Activated T-helper 17 cell treated with anti-CD3 and anti-CD28 coated beads, Interleukin-2, amount 50 U/mL, for 72 hours (primary cell): ENCODE measurements at regions not wholly inside any gene's neighbourhood (a gene's known extent, or its start where the extent isn't known, plus 50 kb on each side); places are given as distances from the start of the nearest gene placed in this dataset.
"Not testable (repeated sequence)": the region's sequence is repeated elsewhere in the genome, so short reads cannot be mapped to it uniquely, and the experiment has no call there.

Source experiments
- ATAC-seq: fragments of 150-1000 bp; cut with Tn5 transposase; replicated peaks from 2 replicates; pipeline ENCODE4 v1.10.0; 2021; ENCODE audit warnings: mild to moderate bottlenecking, moderate library complexity
- H3K27ac Mint-ChIP-seq: one replicate; pipeline ENCODE4 v1.8.0; 2022; ENCODE audit warnings: mixed read lengths
- H3K27me3 Mint-ChIP-seq: one replicate; pipeline ENCODE4 v1.8.0; 2022; ENCODE audit warnings: mixed read lengths
- H3K36me3 Mint-ChIP-seq: one replicate; pipeline ENCODE4 v1.8.0; 2022; ENCODE audit warnings: low read depth, mild to moderate bottlenecking, mixed read lengths
- H3K4me1 Mint-ChIP-seq: one replicate; pipeline ENCODE4 v1.8.0; 2022; ENCODE audit warnings: mixed read lengths
- H3K4me3 Mint-ChIP-seq: one replicate; pipeline ENCODE4 v1.8.0; 2022; ENCODE audit warnings: mild to moderate bottlenecking, mixed read lengths
- H3K9me3 Mint-ChIP-seq: one replicate; pipeline ENCODE4 v1.8.0; 2022; ENCODE audit warnings: mixed read lengths

DNA sequence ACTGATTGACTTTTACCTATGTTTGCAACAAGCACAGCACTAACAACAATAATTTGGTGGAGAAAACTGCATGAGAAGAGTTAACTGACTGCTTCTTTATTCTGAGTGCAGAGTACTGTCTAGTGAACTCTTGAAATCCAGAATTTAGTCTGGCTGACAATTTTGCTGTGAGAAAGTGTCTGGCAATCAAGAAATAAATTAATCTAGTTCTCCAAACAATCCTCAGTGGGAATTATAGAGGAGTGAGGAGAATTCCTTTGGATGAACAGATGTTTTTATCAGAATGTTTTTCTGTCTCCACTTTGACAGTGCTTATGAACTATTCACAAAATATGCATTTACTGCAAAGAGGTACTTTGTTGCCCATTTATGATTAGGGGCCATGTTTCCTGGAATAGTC, 694.9 kb upstream of the LRRN3 start:
- Mint-ChIP-seq H3K4me3 (no peak overlapping the region), H3K27me3 (peaks cover 8% of the 10 kb centered on the region), H3K9me3 (no peaks in the 10 kb centered on the region), H3K4me1 (no peaks in the 10 kb centered on the region), H3K27ac (no peak overlapping the region), H3K36me3 (no peaks in the 10 kb centered on the region)
- no peak for ATAC-seq

DNA sequence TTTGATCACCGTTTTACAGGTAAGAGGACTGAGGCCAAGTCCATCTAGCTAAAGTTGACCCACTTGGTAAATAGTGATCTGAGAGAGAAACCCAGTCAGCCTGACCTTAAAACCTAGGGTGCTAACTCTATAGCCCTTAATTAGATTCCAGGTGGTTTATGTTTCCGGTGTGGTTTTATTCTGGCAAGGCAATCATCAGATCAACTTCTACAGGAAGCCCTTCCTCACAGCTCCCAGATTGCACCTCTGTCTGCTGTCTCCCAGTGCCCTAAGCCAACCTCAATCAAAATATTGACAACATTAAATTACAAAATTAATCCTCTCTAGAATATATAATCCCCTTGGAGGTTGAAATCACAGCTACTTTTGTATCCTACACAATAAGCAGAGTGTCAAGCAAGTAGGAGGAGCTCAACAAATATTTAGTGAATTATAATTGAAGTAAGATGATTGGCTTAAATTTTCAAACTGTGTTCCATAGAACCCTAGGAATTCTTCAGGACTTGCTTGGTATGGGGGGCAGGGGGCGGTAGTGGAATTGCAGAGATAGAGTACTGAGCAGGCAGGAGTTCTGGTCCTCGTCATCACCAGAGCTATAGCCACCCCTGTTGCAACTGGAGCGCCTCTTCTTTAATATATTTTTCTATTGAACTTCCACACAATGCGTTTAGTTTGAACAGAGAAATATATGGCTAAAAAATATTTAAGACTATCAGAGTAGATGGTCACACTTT, 692.8 kb upstream of the LRRN3 start:
- Mint-ChIP-seq H3K4me1 (no peaks in the 10 kb centered on the region), H3K36me3 (no peaks in the 10 kb centered on the region), H3K27ac (no peak overlapping the region), H3K4me3 (no peak overlapping the region), H3K27me3 (no peaks in the 10 kb centered on the region), H3K9me3 (no peaks in the 10 kb centered on the region)
- no peak for ATAC-seq

DNA sequence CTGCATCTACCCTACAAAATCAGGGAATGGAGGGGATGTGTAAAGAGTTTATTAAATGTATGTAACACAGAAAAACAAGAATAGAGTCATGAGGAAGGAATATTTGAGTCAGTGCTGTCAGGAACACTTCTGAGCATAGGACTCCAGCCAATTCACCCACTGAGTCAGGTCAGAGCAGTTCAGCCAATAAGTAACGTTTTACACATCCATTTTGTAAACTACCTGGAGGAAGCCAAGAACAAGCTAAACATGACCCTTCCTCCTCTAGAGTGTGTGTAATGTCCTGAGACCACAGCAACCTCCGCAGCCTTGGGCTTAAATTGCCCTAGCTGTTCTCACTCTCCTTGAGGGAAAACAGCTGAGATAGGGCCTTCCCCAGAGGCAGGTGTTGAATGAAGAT, 691.5 kb upstream of the LRRN3 start:
- H3K9me3 Mint-ChIP-seq: no peaks in the 10 kb centered on the region
- no peaks in the 10 kb centered on the region for H3K27me3 Mint-ChIP-seq
- H3K4me1 Mint-ChIP-seq: no peaks in the 10 kb centered on the region
- no peak for ATAC-seq
- no peak overlapping the region for H3K4me3 Mint-ChIP-seq
- no peak overlapping the region for H3K27ac Mint-ChIP-seq
- no peaks in the 10 kb centered on the region for H3K36me3 Mint-ChIP-seq

DNA sequence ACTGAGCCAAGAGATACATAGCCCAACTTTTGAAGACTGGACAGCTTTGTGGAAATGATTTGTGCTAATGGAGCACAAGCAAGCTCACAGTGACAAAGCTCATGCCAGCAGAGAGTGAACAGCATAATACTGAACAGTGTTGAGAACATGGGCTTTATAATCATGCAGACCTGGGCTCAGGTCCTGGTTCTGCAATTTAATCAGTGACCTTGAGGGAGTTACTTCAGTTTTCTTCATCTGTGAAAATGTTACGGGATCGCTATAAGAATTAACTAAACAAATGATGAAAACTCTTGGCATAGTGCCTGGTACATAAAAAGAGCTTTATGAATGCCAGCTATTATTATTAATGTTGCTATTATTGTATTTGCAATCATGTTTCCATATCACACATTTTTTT, 690.5 kb upstream of the LRRN3 start:
- ATAC-seq: no peak
- no peaks in the 10 kb centered on the region for H3K27me3 Mint-ChIP-seq
- no peak overlapping the region for H3K27ac Mint-ChIP-seq
- no peak overlapping the region for H3K4me3 Mint-ChIP-seq
- no peaks in the 10 kb centered on the region for H3K4me1 Mint-ChIP-seq
- no peaks in the 10 kb centered on the region for H3K36me3 Mint-ChIP-seq
- no peaks in the 10 kb centered on the region for H3K9me3 Mint-ChIP-seq

DNA sequence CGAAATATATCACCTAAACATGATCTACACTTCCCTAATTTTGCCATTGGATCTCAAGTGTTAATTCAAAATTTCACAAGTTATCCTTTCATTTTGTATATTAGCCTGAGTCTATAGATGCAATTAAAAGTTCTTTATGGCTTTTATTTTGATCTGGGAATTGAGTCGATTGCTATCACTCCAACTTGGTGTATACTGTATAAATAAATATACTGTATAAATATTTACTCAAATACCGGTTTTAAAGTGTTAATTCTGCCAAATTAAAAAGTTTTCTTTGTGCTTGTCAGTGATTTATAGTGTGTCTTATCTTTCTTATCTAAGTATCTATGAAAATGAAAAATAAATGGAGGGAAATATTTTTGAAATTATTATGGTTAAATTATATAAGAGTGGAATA, 683.7 kb upstream of the LRRN3 start:
- H3K36me3 Mint-ChIP-seq: no peaks in the 10 kb centered on the region
- H3K9me3 Mint-ChIP-seq: no peaks in the 10 kb centered on the region
- no peaks in the 10 kb centered on the region for H3K27me3 Mint-ChIP-seq

DNA sequence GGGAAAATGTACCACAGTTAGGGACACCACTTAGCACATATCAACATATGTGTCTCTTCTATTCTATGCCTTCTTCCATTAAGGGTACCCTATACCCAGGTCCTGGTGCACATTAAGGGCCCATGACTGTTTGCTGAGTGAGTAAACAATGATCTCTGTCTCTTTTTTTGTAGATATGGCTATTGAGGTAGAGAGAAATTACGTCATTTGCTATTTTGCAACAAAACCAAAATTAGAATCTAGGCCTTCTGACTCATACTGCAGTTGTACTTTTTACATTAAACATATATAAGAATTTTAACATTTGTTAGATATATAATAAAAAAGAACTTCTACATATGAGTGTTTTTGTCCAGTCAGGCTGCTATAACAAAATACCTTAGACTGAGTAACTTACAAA, 683.2 kb upstream of the LRRN3 start:
- no peak for ATAC-seq
- H3K36me3 Mint-ChIP-seq: no peaks in the 10 kb centered on the region
- H3K4me3 Mint-ChIP-seq: no peak overlapping the region

More for the DNA sequence above, 683.7 kb upstream of the LRRN3 start:
- no peak for ATAC-seq
- Mint-ChIP-seq H3K27ac (no peak overlapping the region), H3K4me1 (no peaks in the 10 kb centered on the region), H3K4me3 (no peak overlapping the region)

DNA sequence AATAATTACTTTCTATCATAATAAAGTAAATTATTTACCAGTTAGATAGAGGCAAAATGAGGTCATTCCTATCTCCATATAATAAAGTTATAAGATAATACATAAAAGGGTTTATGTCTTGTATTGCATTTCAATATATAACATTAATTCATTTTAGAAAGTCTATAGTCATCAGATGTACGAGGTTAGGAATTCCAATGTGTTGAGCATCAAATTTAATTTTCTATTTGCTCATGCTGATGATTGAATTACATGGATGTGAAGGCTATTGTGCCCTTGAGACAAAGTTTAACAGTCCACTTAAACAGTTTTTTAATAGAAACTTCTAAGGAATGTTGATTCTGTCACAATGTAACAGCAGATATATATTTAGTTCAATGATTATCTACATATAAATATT, 678.3 kb upstream of the LRRN3 start:
- no peak for ATAC-seq

More for the DNA sequence above, 683.2 kb upstream of the LRRN3 start:
- Mint-ChIP-seq H3K27me3 (no peaks in the 10 kb centered on the region), H3K4me1 (no peaks in the 10 kb centered on the region), H3K27ac (no peak overlapping the region), H3K9me3 (no peaks in the 10 kb centered on the region)

DNA sequence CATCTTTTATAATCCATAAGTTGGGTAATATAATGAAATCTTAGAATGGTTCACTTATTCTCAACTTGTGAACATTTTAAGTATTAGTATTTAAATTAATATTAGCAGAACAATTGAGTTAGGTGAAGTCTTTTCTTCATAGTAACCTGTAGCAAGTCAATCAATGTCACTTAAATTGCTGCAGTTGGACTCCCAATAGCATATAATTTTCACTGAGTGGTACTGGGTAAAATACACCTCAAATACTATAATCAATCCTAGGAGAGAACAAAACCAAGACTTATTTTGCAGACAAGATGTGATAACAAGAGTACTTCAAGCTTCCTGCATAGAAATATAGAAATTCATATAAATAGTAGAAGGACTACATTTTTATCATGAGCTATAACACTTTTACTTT, 677.9 kb upstream of the LRRN3 start:
- no peak for ATAC-seq
- H3K4me3 Mint-ChIP-seq: no peak overlapping the region
- H3K27ac Mint-ChIP-seq: no peak overlapping the region
- H3K4me1 Mint-ChIP-seq: no peaks in the 10 kb centered on the region
- H3K27me3 Mint-ChIP-seq: peaks cover 4% of the 10 kb centered on the region
- H3K36me3 Mint-ChIP-seq: no peaks in the 10 kb centered on the region
- no peaks in the 10 kb centered on the region for H3K9me3 Mint-ChIP-seq

More for the DNA sequence above, 678.3 kb upstream of the LRRN3 start:
- Mint-ChIP-seq H3K9me3 (no peaks in the 10 kb centered on the region), H3K4me1 (no peaks in the 10 kb centered on the region), H3K27ac (no peak overlapping the region), H3K27me3 (peaks cover 4% of the 10 kb centered on the region), H3K36me3 (no peaks in the 10 kb centered on the region), H3K4me3 (no peak overlapping the region)

DNA sequence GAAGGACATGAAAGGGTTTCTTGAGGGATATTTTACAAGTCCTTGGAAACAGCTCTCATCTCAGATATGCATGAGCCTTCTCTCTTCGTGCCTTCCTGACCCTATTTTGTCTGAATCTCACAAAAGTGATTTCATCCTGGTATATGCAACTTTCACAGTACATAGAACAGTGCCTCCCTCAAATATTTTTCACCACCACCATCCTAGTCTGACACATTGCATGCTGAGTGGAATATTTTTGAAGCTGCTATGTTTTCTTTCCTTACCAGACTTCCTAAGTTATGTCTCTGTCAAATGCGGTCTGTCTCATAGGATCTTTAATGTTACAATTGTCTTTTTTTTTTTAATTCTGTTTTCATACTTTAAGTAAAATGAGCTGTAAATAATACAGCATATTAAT, 673.3 kb upstream of the LRRN3 start:
- Mint-ChIP-seq H3K4me1 (no peaks in the 10 kb centered on the region), H3K9me3 (no peaks in the 10 kb centered on the region), H3K36me3 (no peaks in the 10 kb centered on the region), H3K27ac (no peak overlapping the region), H3K4me3 (no peak overlapping the region), H3K27me3 (peaks cover 4% of the 10 kb centered on the region)
- ATAC-seq: no peak

DNA sequence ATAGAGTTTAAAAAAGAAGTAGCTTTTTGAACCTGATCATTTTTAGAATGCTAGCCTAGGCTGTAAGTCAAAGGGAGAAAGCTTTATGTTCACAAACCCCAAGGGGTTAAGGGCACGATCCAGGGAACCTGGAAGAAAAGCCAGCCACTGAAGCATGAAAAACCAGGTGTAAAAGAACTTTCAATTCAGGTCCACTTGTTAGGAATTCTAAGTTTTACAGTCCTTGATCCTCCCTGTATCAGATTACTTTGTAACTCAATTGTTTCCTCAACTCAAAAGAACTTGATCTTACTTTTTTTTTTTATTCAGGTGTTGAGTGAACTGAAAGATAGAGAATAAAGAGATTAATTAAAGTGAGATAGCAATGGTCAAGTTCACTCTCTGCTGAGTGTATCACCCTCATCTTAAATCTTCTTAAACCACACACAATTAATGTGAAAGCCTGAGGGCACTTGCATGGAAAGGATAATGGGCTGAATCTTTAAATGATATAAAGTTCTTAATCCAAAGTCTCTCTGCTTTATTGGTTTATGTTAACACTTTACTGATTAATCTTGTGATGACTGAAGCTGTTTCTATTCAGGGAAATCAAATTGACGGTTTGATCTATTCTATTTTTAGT, 672.2 kb upstream of the LRRN3 start:
- Mint-ChIP-seq H3K36me3 (no peaks in the 10 kb centered on the region), H3K27me3 (peaks cover 4% of the 10 kb centered on the region), H3K9me3 (no peaks in the 10 kb centered on the region), H3K4me1 (no peaks in the 10 kb centered on the region), H3K4me3 (no peak overlapping the region), H3K27ac (no peak overlapping the region)
- ATAC-seq: no peak

DNA sequence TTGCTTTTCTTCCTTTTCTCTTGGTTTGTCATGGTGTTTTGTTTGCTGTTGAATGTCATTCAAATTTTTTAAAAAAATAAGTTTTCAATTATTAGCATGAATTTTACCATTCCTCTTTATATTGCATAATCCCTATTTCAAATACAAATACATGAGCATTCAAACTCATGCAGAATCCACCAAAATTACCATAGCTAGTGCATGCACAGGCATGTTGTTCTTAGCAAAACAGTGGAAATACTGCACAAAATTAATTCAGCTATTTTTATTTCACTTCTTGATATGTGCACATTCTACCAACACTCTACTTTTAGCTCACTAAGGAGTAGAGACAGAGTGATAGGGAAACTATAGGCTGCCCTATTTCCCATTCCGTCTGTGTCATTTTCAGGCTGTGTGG, 670.1 kb upstream of the LRRN3 start:
- H3K4me1 Mint-ChIP-seq: no peaks in the 10 kb centered on the region
- no peak for ATAC-seq
- H3K27me3 Mint-ChIP-seq: peaks cover 11% of the 10 kb centered on the region
- H3K9me3 Mint-ChIP-seq: no peaks in the 10 kb centered on the region
- no peak overlapping the region for H3K27ac Mint-ChIP-seq
- H3K4me3 Mint-ChIP-seq: no peak overlapping the region
- H3K36me3 Mint-ChIP-seq: no peaks in the 10 kb centered on the region

DNA sequence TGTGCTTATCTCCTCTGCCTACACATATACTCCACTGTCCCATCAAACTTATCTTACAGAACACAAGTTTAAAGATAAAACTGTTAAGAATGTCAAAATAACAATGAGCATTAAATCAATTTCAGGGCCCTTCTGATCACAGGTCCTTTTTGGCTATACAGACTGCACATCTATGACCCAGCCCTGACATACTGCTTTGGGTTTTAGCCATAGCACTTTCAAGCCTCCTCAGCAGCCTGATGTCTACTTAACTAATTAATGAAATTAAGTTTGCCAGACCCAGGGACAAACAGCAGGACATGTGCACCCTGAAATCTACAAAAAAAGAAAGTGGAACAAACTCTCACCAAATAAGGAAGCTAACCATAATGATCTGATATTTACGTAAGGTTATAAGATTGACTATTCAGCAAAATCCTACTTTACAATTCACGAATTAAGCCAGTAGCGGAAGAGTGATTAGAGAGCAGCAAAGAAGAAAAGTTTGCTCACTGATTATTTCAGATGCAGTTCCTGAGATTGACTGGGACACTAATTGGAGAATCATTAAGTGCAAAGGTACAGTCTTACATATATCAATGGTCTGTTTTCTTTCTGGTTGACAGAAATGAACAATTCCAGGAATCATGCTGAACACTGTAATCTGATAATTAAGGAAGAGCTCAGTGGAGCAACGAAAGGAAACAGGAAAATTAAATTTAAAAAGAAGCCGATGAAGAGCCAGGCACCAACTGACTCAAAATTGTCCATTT, 669.3 kb upstream of the LRRN3 start:
- H3K27me3 Mint-ChIP-seq: peaks cover 8% of the 10 kb centered on the region
- H3K36me3 Mint-ChIP-seq: no peaks in the 10 kb centered on the region
- ATAC-seq: no peak
- H3K27ac Mint-ChIP-seq: no peak overlapping the region
- H3K4me3 Mint-ChIP-seq: no peak overlapping the region
- H3K4me1 Mint-ChIP-seq: no peaks in the 10 kb centered on the region
- H3K9me3 Mint-ChIP-seq: no peaks in the 10 kb centered on the region

DNA sequence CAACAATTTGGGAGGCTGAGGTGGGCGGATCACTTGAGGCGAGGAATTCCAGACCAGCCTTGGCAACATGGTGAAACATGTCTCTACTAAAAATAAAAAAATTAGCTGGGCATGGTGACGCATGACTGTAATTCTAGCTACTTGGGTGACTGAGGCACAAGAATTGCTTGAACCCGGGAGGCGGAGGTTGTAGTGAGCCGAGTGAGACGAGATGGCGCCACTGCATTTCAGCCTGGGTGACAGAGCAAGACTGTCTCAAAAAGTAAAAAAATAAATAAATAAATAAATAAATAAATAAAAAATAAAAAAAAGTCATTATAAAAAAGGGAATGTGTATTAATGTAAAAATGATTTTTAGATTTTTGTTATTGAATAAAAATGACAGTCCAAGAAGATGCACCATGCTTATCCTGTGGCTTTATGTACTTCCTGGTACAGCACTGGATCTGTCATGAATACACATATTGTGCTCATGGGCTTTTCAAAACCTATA, 658.8 kb upstream of the LRRN3 start:
- H3K27me3 Mint-ChIP-seq: no peaks in the 10 kb centered on the region
- H3K4me3 Mint-ChIP-seq: no peak overlapping the region
- no peak for ATAC-seq
- no peaks in the 10 kb centered on the region for H3K4me1 Mint-ChIP-seq
- no peaks in the 10 kb centered on the region for H3K9me3 Mint-ChIP-seq
- no peaks in the 10 kb centered on the region for H3K36me3 Mint-ChIP-seq
- no peak overlapping the region for H3K27ac Mint-ChIP-seq

DNA sequence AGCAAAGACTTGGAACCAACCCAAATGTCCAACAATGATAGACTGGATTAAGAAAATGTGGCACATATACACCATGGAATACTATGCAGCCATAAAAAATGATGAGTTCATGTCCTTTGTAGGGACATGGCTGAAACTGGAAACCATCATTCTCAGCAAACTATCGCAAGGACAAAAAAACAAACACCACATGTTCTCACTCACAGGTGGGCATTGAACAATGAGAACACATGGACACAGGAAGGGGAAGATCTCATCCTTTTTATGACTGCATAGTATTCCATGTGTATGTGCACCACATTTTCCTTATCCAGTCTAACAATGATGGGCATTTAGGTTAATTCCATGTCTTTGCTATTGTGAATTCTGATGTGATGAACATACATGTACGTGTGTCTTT, 652.0 kb upstream of the LRRN3 start:
- H3K4me1 Mint-ChIP-seq, H3K27me3 Mint-ChIP-seq, H3K4me3 Mint-ChIP-seq, ATAC-seq, H3K27ac Mint-ChIP-seq, H3K36me3 Mint-ChIP-seq, H3K9me3 Mint-ChIP-seq: not testable (repeated sequence)

DNA sequence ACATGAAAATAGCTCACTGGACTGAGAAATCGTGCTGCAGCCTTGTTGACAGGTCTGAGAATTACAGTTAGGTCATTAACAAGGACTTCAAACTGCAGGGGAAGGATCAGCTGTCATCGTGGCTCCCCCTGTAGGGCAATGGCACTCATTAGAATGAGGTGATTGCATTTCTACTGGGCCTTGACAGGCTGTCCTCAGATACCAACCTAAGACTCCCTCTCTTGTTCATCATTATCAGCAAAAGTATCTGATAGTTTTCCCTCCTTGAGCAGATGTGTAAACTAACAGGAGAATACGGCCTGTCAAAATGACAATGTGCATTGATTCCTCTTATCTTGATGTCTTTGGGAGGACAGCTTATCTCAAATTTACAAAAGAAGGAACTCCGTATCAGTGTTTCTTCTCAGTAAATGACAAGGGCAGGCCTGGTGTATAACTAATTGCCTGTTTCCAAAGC, 648.5 kb upstream of the LRRN3 start:
- H3K9me3 Mint-ChIP-seq: no peaks in the 10 kb centered on the region
- no peak overlapping the region for H3K4me3 Mint-ChIP-seq
- no peak overlapping the region for H3K27ac Mint-ChIP-seq
- no peaks in the 10 kb centered on the region for H3K36me3 Mint-ChIP-seq
- peak; percentile 23 for ATAC-seq
- no peaks in the 10 kb centered on the region for H3K27me3 Mint-ChIP-seq
- H3K4me1 Mint-ChIP-seq: no peaks in the 10 kb centered on the region
